CD14-positive monocyte (primary cell): ENCODE measurements at regions not wholly inside any gene's neighbourhood (a gene's known extent, or its start where the extent isn't known, plus 50 kb on each side); places are given as distances from the start of the nearest gene placed in this dataset.

Experiments
- DNase-seq, 3 donors: peaks; one replicate each; pipeline ENCODE4 v3.0.0-alpha.2; 2011 to 2022
- H2AFZ ChIP-seq: 2 replicates; pipeline ENCODE4 v1.6.0; 2012; ENCODE audit warnings: mild to moderate bottlenecking, low read depth, low read length, inconsistent platforms; ENCODE audit not compliant: insufficient read depth, poor library complexity, severe bottlenecking
- H3K27ac ChIP-seq, 2 donors: 1 replicate in 1 of 2; 2 replicates in 1 of 2; pipeline ENCODE4 v1.5.1; 2012 to 2013; ENCODE audit warnings: low read length in 2 of 2, control low read depth in 1 of 2, inconsistent platforms in 1 of 2, low read depth in 1 of 2, mild to moderate bottlenecking in 1 of 2
- H3K27me3 ChIP-seq, 2 donors: one replicate each; pipeline versions ENCODE4 v1.6.0 to v1.6.1; 2011 to 2013; ENCODE audit warnings: low read length in 2 of 2; ENCODE audit not compliant: control insufficient read depth in 2 of 2, insufficient read depth in 2 of 2
- H3K36me3 ChIP-seq, 2 donors: replicated peaks in 1 of 2; 1 replicate in 1 of 2; 2 replicates in 1 of 2; pipeline versions ENCODE4 v1.5.1 to v1.6.1; 2012 to 2013; ENCODE audit warnings: low read length in 2 of 2, control low read depth in 1 of 2, inconsistent platforms in 1 of 2, mild to moderate bottlenecking in 1 of 2; ENCODE audit not compliant: insufficient read depth in 2 of 2, control insufficient read depth in 1 of 2
- H3K4me1 ChIP-seq, 2 donors: 1 replicate in 1 of 2; 2 replicates in 1 of 2; pipeline versions ENCODE4 v1.5.1 to v1.6.1; 2012 to 2013; ENCODE audit warnings: low read length in 2 of 2, control low read depth in 1 of 2, inconsistent platforms in 1 of 2, mild to moderate bottlenecking in 1 of 2, moderate library complexity in 1 of 2; ENCODE audit not compliant: insufficient read depth in 2 of 2, control insufficient read depth in 1 of 2
- H3K4me2 ChIP-seq: replicated peaks from 2 replicates; pipeline ENCODE3; 2012; ENCODE audit warnings: low read length, moderate library complexity, mild to moderate bottlenecking; ENCODE audit not compliant: poor library complexity, severe bottlenecking; ENCODE audit errors: extremely low read depth
- H3K4me3 ChIP-seq, 3 experiments: fragments of 200-600 bp in 1 of 3; sonication (generic) in 1 of 3; replicated peaks in 1 of 3; 1 replicate in 2 of 3; 2 replicates in 1 of 3; pipeline ENCODE4 v1.5.1; 2011 to 2013; ENCODE audit warnings: low read length in 3 of 3, mild to moderate bottlenecking in 3 of 3, control low read depth in 2 of 3, low read depth in 2 of 3, inconsistent platforms in 1 of 3, moderate library complexity in 1 of 3
- H3K79me2 ChIP-seq: 2 replicates; pipeline ENCODE4 v1.6.0; 2012; ENCODE audit warnings: mild to moderate bottlenecking, control low read depth, inconsistent platforms, low read length, moderate library complexity; ENCODE audit not compliant: insufficient read depth
- H3K9ac ChIP-seq: 2 replicates; pipeline ENCODE4 v1.6.0; 2017; ENCODE audit warnings: low read length, mild to moderate bottlenecking; ENCODE audit not compliant: insufficient read depth, poor library complexity, severe bottlenecking
- H3K9me3 ChIP-seq, 2 donors: replicated peaks in 1 of 2; 1 replicate in 1 of 2; 2 replicates in 1 of 2; pipeline versions ENCODE4 v1.5.1 to v1.6.1; 2012 to 2013; ENCODE audit warnings: low read length in 2 of 2, control low read depth in 1 of 2; ENCODE audit not compliant: control insufficient read depth in 1 of 2, insufficient read depth in 1 of 2
- H4K20me1 ChIP-seq: 2 replicates; pipeline ENCODE4 v1.6.0; 2012; ENCODE audit warnings: mild to moderate bottlenecking, low read length, control low read depth, moderate library complexity; ENCODE audit not compliant: insufficient read depth
- H3K27ac Mint-ChIP-seq, 7 donors: one replicate each; pipeline ENCODE4 v1.8.0; 2020; ENCODE audit warnings: mild to moderate bottlenecking in 7 of 7, mixed read lengths in 7 of 7, moderate library complexity in 6 of 7, inconsistent platforms in 2 of 7
- H3K27me3 Mint-ChIP-seq, 3 donors: one replicate each; pipeline ENCODE4 v1.8.0; 2021 to 2022; ENCODE audit warnings: low read depth in 3 of 3, mild to moderate bottlenecking in 3 of 3, mixed read lengths in 3 of 3, moderate library complexity in 3 of 3, inconsistent platforms in 1 of 3
- H3K36me3 Mint-ChIP-seq, 2 donors: one replicate each; pipeline ENCODE4 v1.8.0; 2020; ENCODE audit warnings: mixed read lengths in 2 of 2, inconsistent platforms in 1 of 2, mild to moderate bottlenecking in 1 of 2
- H3K4me1 Mint-ChIP-seq: one replicate; pipeline ENCODE4 v1.8.0; 2020; ENCODE audit warnings: mild to moderate bottlenecking, mixed read lengths
- H3K4me3 Mint-ChIP-seq, 2 donors: one replicate each; pipeline ENCODE4 v1.8.0; 2020; ENCODE audit warnings: mild to moderate bottlenecking in 2 of 2, mixed read lengths in 2 of 2, moderate library complexity in 1 of 2
- H3K9me3 Mint-ChIP-seq, 7 donors: one replicate each; pipeline ENCODE4 v1.8.0; 2020 to 2022; ENCODE audit warnings: mixed read lengths in 7 of 7, mild to moderate bottlenecking in 6 of 7, moderate library complexity in 6 of 7, inconsistent platforms in 2 of 7
- CTCF ChIP-seq: fragments of 200-600 bp; IDR thresholded peaks from one replicate; pipeline ENCODE4 v1.8.0; 2022; ENCODE audit warnings: antibody characterized with exemption, mild to moderate bottlenecking
- WGBS: methylation state at CpG from one replicate; pipeline ENCODE4 v1.1.5; 2013; ENCODE audit warnings: missing lambda C conversion rate; ENCODE audit not compliant: insufficient coverage; 5-methylcytosine and 5-hydroxymethylcytosine counted together
- intact Hi-C, 2 donors: fragments of 100-400 bp; cut with micrococcal nuclease; formaldehyde crosslinking; loops; one replicate each; pipeline versions ENCODE4 v1.15.0 to v1.15.1; 2023

- Histone ChIP-seq H3K4me1 (no peaks in the 10 kb centered on the region), H2AFZ (no peak overlapping the region), H3K9me3 (peaks cover 0 to 8% of the 10 kb centered on the region in 2 donors), H3K27me3 (no peaks in the 10 kb centered on the region), H3K4me2 (no peak overlapping the region), H4K20me1 (no peaks in the 10 kb centered on the region), H3K27ac (no peak overlapping the region), H3K79me2 (no peaks in the 10 kb centered on the region), H3K9ac (no peak overlapping the region), H3K36me3 (no peaks in the 10 kb centered on the region), H3K4me3 (no peak overlapping the region)
- no peak overlapping the region for H3K4me3 Mint-ChIP-seq
- H3K9me3 Mint-ChIP-seq: peaks cover 0 to 13% (median 0%) of the 10 kb centered on the region in 7 donors
- no peak overlapping the region for H3K27ac Mint-ChIP-seq
- no CpG with 5 or more reads among the region's 2 CpGs for WGBS
- no peak for TF ChIP-seq CTCF
- no peaks in the 10 kb centered on the region for H3K36me3 Mint-ChIP-seq
- no peaks in the 10 kb centered on the region for H3K4me1 Mint-ChIP-seq
- no peak for DNase-seq
- no peaks in the 10 kb centered on the region for H3K27me3 Mint-ChIP-seq
- intact Hi-C loops: no loop called here
These were observed 776.1 kb upstream of the SOX11 start for GRCh38 chr2:4916094-4916493.

GRCh38 chr2:4930704-4931103 is 761.5 kb upstream of the SOX11 start:
- TF ChIP-seq CTCF: no peak
- Histone ChIP-seq H3K4me3 (no peak overlapping the region), H3K79me2 (no peaks in the 10 kb centered on the region), H2AFZ (no peak overlapping the region), H3K27me3 (no peaks in the 10 kb centered on the region), H3K4me1 (no peaks in the 10 kb centered on the region), H4K20me1 (no peaks in the 10 kb centered on the region), H3K27ac (no peak overlapping the region), H3K4me2 (no peak overlapping the region), H3K9ac (no peak overlapping the region), H3K36me3 (no peaks in the 10 kb centered on the region), H3K9me3 (peaks cover 3 to 14% of the 10 kb centered on the region in 2 donors)
- Mint-ChIP-seq H3K4me1 (no peaks in the 10 kb centered on the region), H3K36me3 (no peaks in the 10 kb centered on the region), H3K27ac (no peak overlapping the region), H3K4me3 (no peak overlapping the region), H3K27me3 (no peaks in the 10 kb centered on the region), H3K9me3 (peaks cover 3 to 22% (median 9%) of the 10 kb centered on the region in 7 donors)
- intact Hi-C loops: no loop called here
- no peak for DNase-seq
- 80% methylated on average over 3 of the region's 5 CpGs for WGBS
